ENCODE measurements at regions not wholly inside any gene's neighbourhood (a gene's known extent, or its start where the extent isn't known, plus 50 kb on each side); places are given as distances from the start of the nearest gene placed in this dataset.

- Histone ChIP-seq H3K36me3 (ENCODE audit: control insufficient read depth in 4 of 4, insufficient read depth in 4 of 4, low read length in 4 of 4) (no peaks in the 10 kb centered on the region), H3K4me3 (no peak overlapping the region), H3K4me1 (ENCODE audit: control insufficient read depth in 5 of 5, insufficient read depth in 5 of 5, low read length in 5 of 5) (no peaks in the 10 kb centered on the region), H3K27ac (ENCODE audit: low read depth in 1 of 2, low read length in 1 of 2) (no peak overlapping the region), H3K27me3 (ENCODE audit: control insufficient read depth in 3 of 3, insufficient read depth in 3 of 3, low read length in 2 of 3) (no peaks in the 10 kb centered on the region), H3K9ac (ENCODE audit: insufficient read depth in 1 of 2, low read length in 2 of 2) (no peak overlapping the region), H3K9me3 (ENCODE audit: control insufficient read depth in 4 of 4, insufficient read depth in 3 of 4, low read length in 3 of 4) (peaks cover 0 to 4% (median 0%) of the 10 kb centered on the region in 4 donors)
- no peak for TF ChIP-seq CTCF (IDR thresholded peaks at IDR 0.05; ENCODE audit: control extremely low read depth, extremely low read depth)
- ATAC-seq (ENCODE audit: insufficient read depth, low FRiP score): no peak
- no peak for DNase-seq
Measured at GRCh38 chr12:97899529-97899928, 436.9 kb downstream of the RMST start.

DNA sequence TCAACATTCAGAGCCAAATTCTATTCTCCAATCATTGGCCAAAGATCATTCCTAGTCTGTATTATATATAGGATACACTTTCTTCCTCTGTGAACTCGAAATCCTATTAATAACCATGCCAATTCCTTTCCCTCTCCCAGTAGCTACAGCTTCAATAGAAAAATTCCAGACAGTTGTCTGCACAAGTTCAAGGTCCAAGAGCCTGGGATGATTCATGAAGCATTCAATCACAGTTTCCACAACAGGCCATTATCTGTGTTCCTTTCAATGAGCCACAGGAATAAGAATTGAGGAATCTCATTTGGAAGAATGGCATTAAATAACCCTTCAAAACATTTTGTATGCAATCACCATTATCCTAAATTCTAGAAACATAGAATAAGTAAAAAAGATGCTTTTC is 437.4 kb downstream of the RMST start:
- no peaks in the 10 kb centered on the region for H3K27me3 ChIP-seq (ENCODE audit: control insufficient read depth in 3 of 3, insufficient read depth in 3 of 3, low read length in 2 of 3)
- peaks cover 0 to 4% (median 0%) of the 10 kb centered on the region in 4 donors for H3K9me3 ChIP-seq (ENCODE audit: control insufficient read depth in 4 of 4, insufficient read depth in 3 of 4, low read length in 3 of 4)
- H3K4me3 ChIP-seq: no peak overlapping the region
- H3K36me3 ChIP-seq (ENCODE audit: control insufficient read depth in 4 of 4, insufficient read depth in 4 of 4, low read length in 4 of 4): no peaks in the 10 kb centered on the region
- H3K4me1 ChIP-seq (ENCODE audit: control insufficient read depth in 5 of 5, insufficient read depth in 5 of 5, low read length in 5 of 5): no peaks in the 10 kb centered on the region
- no peak overlapping the region for H3K9ac ChIP-seq (ENCODE audit: insufficient read depth in 1 of 2, low read length in 2 of 2)
- H3K27ac ChIP-seq (ENCODE audit: low read depth in 1 of 2, low read length in 1 of 2): no peak overlapping the region
- WGBS, 2 donors: 47 to 67% methylated on average over 1 of the region's 1 CpG
- no peak for ATAC-seq (ENCODE audit: insufficient read depth, low FRiP score)
- TF ChIP-seq CTCF (IDR thresholded peaks at IDR 0.05; ENCODE audit: control extremely low read depth, extremely low read depth): no peak
- DNase-seq: no peak

DNA sequence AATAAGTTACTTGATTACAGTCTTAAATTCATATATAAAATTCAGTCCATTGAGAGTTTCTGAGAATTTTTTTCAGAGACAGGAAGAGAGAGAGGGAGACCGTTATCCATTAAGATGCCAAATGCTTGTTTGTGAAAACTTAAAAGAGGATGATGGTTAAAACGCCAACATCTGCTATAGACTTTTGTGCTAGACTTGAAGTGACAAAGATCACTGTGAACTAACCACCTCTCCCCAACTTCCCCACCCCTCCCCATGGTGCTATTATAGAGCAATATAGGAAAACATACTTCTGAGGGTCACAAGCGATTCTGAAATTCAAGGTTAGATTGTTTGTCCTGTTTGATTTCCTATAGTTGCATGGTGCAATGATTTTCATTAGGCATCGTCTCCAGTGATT is 440.8 kb downstream of the RMST start:
- TF ChIP-seq CTCF (IDR thresholded peaks at IDR 0.05; ENCODE audit: control extremely low read depth, extremely low read depth): no peak
- Histone ChIP-seq H3K36me3 (ENCODE audit: control insufficient read depth in 4 of 4, insufficient read depth in 4 of 4, low read length in 4 of 4) (no peaks in the 10 kb centered on the region), H3K4me1 (ENCODE audit: control insufficient read depth in 5 of 5, insufficient read depth in 5 of 5, low read length in 5 of 5) (no peaks in the 10 kb centered on the region), H3K9me3 (ENCODE audit: control insufficient read depth in 4 of 4, insufficient read depth in 3 of 4, low read length in 3 of 4) (no peaks in the 10 kb centered on the region), H3K27ac (ENCODE audit: low read depth in 1 of 2, low read length in 1 of 2) (no peak overlapping the region), H3K4me3 (no peak overlapping the region), H3K9ac (ENCODE audit: insufficient read depth in 1 of 2, low read length in 2 of 2) (no peak overlapping the region), H3K27me3 (ENCODE audit: control insufficient read depth in 3 of 3, insufficient read depth in 3 of 3, low read length in 2 of 3) (no peaks in the 10 kb centered on the region)
- DNase-seq (no peak), ATAC-seq (ENCODE audit: insufficient read depth, low FRiP score) (no peak)
- 77 to 79% methylated on average over 4 of the region's 4 CpGs for WGBS, 2 donors

DNA sequence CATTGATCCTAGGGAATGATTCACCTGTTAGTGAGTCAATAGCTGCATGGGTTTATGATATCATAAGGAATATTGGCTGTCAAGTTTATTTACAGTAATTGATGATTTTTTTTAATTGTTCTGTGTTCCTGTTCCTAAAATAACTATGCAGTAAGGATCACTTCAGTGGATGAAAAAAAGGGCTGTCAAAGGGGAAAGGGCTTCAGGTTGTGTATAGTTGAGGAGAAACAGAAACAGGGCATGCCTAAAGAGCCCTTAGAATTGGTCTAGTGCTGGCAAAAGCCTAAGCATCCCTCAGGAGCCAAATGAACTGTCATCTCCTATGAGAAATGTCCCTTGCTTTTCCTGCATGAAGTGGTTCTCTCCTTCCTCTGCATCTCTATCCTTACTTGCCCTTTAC is 444.9 kb downstream of the RMST start:
- H3K4me1 ChIP-seq (ENCODE audit: control insufficient read depth in 5 of 5, insufficient read depth in 5 of 5, low read length in 5 of 5): no peaks in the 10 kb centered on the region
- H3K27ac ChIP-seq (ENCODE audit: low read depth in 1 of 2, low read length in 1 of 2): no peak overlapping the region
- H3K4me3 ChIP-seq: no peak overlapping the region
- no peak for TF ChIP-seq CTCF (IDR thresholded peaks at IDR 0.05; ENCODE audit: control extremely low read depth, extremely low read depth)
- no peak for ATAC-seq (ENCODE audit: insufficient read depth, low FRiP score)
- H3K27me3 ChIP-seq (ENCODE audit: control insufficient read depth in 3 of 3, insufficient read depth in 3 of 3, low read length in 2 of 3): no peaks in the 10 kb centered on the region
- H3K9me3 ChIP-seq (ENCODE audit: control insufficient read depth in 4 of 4, insufficient read depth in 3 of 4, low read length in 3 of 4): no peaks in the 10 kb centered on the region
- H3K9ac ChIP-seq (ENCODE audit: insufficient read depth in 1 of 2, low read length in 2 of 2): no peak overlapping the region
- no peak for DNase-seq
- H3K36me3 ChIP-seq (ENCODE audit: control insufficient read depth in 4 of 4, insufficient read depth in 4 of 4, low read length in 4 of 4): no peaks in the 10 kb centered on the region
